ENCODE measurements at regions not wholly inside any gene's neighbourhood (a gene's known extent, or its start where the extent isn't known, plus 50 kb on each side); places are given as distances from the start of the nearest gene placed in this dataset.

GRCh38 chr1:163670989-163671757, 349.4 kb downstream of the NUF2 start:
- TF ChIP-seq POLR2AphosphoS5 (IDR thresholded peaks at IDR 0.05) (no peak), EZH2 (IDR thresholded peaks at IDR 0.05; ENCODE audit: borderline replicate concordance, insufficient read depth, low read length, poor library complexity, severe bottlenecking) (no peak), RAD21 (conservative IDR thresholded peaks at IDR 0.05) (no peak), EP300 (conservative IDR thresholded peaks at IDR 0.05; ENCODE audit: poor library complexity, severe bottlenecking) (no peak), REST (IDR thresholded peaks at IDR 0.05; ENCODE audit: borderline replicate concordance) (no peak)
- TF ChIP-seq, protein P1, sequence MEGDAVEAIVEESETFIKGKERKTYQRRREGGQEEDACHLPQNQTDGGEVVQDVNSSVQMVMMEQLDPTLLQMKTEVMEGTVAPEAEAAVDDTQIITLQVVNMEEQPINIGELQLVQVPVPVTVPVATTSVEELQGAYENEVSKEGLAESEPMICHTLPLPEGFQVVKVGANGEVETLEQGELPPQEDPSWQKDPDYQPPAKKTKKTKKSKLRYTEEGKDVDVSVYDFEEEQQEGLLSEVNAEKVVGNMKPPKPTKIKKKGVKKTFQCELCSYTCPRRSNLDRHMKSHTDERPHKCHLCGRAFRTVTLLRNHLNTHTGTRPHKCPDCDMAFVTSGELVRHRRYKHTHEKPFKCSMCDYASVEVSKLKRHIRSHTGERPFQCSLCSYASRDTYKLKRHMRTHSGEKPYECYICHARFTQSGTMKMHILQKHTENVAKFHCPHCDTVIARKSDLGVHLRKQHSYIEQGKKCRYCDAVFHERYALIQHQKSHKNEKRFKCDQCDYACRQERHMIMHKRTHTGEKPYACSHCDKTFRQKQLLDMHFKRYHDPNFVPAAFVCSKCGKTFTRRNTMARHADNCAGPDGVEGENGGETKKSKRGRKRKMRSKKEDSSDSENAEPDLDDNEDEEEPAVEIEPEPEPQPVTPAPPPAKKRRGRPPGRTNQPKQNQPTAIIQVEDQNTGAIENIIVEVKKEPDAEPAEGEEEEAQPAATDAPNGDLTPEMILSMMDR (IDR thresholded peaks at IDR 0.05; ENCODE audit: poor library complexity, severe bottlenecking) = no peak

All from neural cell (in vitro differentiated cells).